HCT116 (cell line): ENCODE measurements at regions not wholly inside any gene's neighbourhood (a gene's known extent, or its start where the extent isn't known, plus 50 kb on each side); places are given as distances from the start of the nearest gene placed in this dataset.

Experiments used
- ATAC-seq: fragments of 200-7000 bp; cut with Tn5 transposase; 2 replicates; pipeline ENCODE4 v1.9.1; 2020; ENCODE audit warnings: mild to moderate bottlenecking, moderate library complexity
- BruUV-seq: library from RNA; stranded (reverse); fragments of 400-500 nt; replicated peaks from 2 replicates; lab custom pipeline; 2021; lab: Mats Ljungman, UMichigan
- CTCF ChIA-PET: fragments of 300-600 bp; sonication (Branson Sonifier 250); formaldehyde crosslinking; loops from one replicate; lab custom pipeline; 2021; ENCODE audit warnings: antibody characterized with exemption; lab: Charles Lee
- POLR2A ChIA-PET: fragments of 300-600, 350-600 bp; sonication (Branson Sonifier 250); formaldehyde crosslinking; loops from one replicate; lab custom pipeline; 2021; ENCODE audit warnings: antibody characterized with exemption; lab: Charles Lee
- RAD21 ChIA-PET, 2 experiments: fragments of 300-600 bp; sonication (Branson Sonifier 250); formaldehyde crosslinking; loops; one replicate each; lab custom pipeline; 2023; ENCODE audit warnings: low total read pairs in 2 of 2; ENCODE audit not compliant: uncharacterized antibody in 2 of 2, unreplicated experiment in 2 of 2, low non-redundant PET in 1 of 2; lab: Charles Lee
- DNase-seq: peaks from one replicate; pipeline ENCODE4 v3.0.0-alpha.2; 2010; ENCODE audit warnings: low read depth, low spot score
- H2AFZ ChIP-seq: fragments of 200-600 bp; shearing (Covaris generic), sonication (generic); 2 replicates; pipeline ENCODE4 v1.6.1; 2017; ENCODE audit warnings: low read depth, mixed run types, mixed read lengths, antibody characterized with exemption, low read length; ENCODE audit not compliant: poor library complexity, severe bottlenecking
- H3K27ac ChIP-seq: 2 replicates; pipeline ENCODE4 v1.5.1; 2012; ENCODE audit warnings: low read depth, low read length
- H3K27me3 ChIP-seq: fragments of 200-600 bp; sonication (generic); 2 replicates; pipeline ENCODE4 v1.6.1; 2016; ENCODE audit warnings: mixed run types, low read length, mixed read lengths; ENCODE audit not compliant: insufficient read depth
- H3K36me3 ChIP-seq, 2 experiments: fragments of 200-500 bp in 1 of 2; fragments of 200-600 bp in 1 of 2; sonication (Bioruptor generic) in 1 of 2; sonication (generic) in 1 of 2; 2 replicates each; pipeline versions ENCODE4 v1.5.1 to v1.6.1; 2014 to 2016; ENCODE audit warnings: low read length in 2 of 2, inconsistent platforms in 1 of 2, mixed read lengths in 1 of 2, mixed run types in 1 of 2; ENCODE audit not compliant: insufficient read depth in 2 of 2, control insufficient read depth in 1 of 2
- H3K4me1 ChIP-seq, 2 experiments: fragments of 200-600 bp in 1 of 2; sonication (generic) in 1 of 2; 2 replicates each; pipeline versions ENCODE4 v1.5.1 to v1.6.1; 2012 to 2017; ENCODE audit warnings: low read length in 2 of 2, inconsistent platforms in 1 of 2, mild to moderate bottlenecking in 1 of 2, mixed read lengths in 1 of 2, mixed run types in 1 of 2, moderate library complexity in 1 of 2; ENCODE audit not compliant: insufficient read depth in 2 of 2, control insufficient read depth in 1 of 2
- H3K4me2 ChIP-seq: fragments of 200-600 bp; sonication (generic); 2 replicates; pipeline ENCODE4 v1.6.1; 2017; ENCODE audit warnings: mixed run types, low read length, mixed read lengths
- H3K4me3 ChIP-seq, 2 experiments: fragments of 200-600 bp in 1 of 2; sonication (generic) in 1 of 2; replicated peaks in 1 of 2; 2 replicates each; pipeline ENCODE4 v1.5.1; 2011 to 2016; ENCODE audit warnings: low read length in 2 of 2, control low read depth in 1 of 2, low read depth in 1 of 2, mild to moderate bottlenecking in 1 of 2, mixed read lengths in 1 of 2, mixed run types in 1 of 2
- H3K79me2 ChIP-seq: fragments of 200-600 bp; sonication (generic); 2 replicates; pipeline ENCODE4 v1.6.1; 2017; ENCODE audit warnings: mild to moderate bottlenecking, mixed run types, low read length, moderate library complexity, mixed read lengths; ENCODE audit not compliant: insufficient read depth
- H3K9ac ChIP-seq: fragments of 200-600 bp; sonication (generic); 2 replicates; pipeline ENCODE4 v1.6.1; 2016; ENCODE audit warnings: low read length, mixed read lengths
- H3K9me2 ChIP-seq: fragments of 200-600 bp; sonication (generic), shearing (Covaris generic); 2 replicates; pipeline ENCODE4 v1.6.1; 2017; ENCODE audit warnings: mixed run types, mild to moderate bottlenecking, moderate library complexity; ENCODE audit not compliant: insufficient read depth
- H3K9me3 ChIP-seq, 2 experiments: fragments of 200-500 bp in 1 of 2; fragments of 200-600 bp in 1 of 2; sonication (Bioruptor generic) in 1 of 2; sonication (generic) in 1 of 2; 2 replicates each; pipeline ENCODE4 v1.6.1; 2014 to 2017; ENCODE audit warnings: low read length in 2 of 2, mixed read lengths in 2 of 2, inconsistent platforms in 1 of 2, low read depth in 1 of 2, mild to moderate bottlenecking in 1 of 2, mixed run types in 1 of 2, moderate library complexity in 1 of 2; ENCODE audit not compliant: control insufficient read depth in 1 of 2, insufficient read depth in 1 of 2
- H4K20me1 ChIP-seq: fragments of 200-600 bp; sonication (generic), shearing (Covaris generic); 2 replicates; pipeline ENCODE4 v1.6.1; 2017; ENCODE audit warnings: mixed run types, mild to moderate bottlenecking, moderate library complexity; ENCODE audit not compliant: insufficient read depth
- CEBPB ChIP-seq: IDR thresholded peaks from 2 replicates; pipeline ENCODE4 v1.6.1; 2012; ENCODE audit warnings: low read depth
- ELF1 ChIP-seq: IDR thresholded peaks from 2 replicates; pipeline ENCODE4 v1.6.1; 2012; ENCODE audit warnings: low read depth, borderline replicate concordance
- EZH2 ChIP-seq: fragments of 200-600 bp; sonication (generic); IDR thresholded peaks from 2 replicates; pipeline ENCODE4 v1.6.1; 2017; ENCODE audit warnings: antibody characterized with exemption, mixed run types
- EZH2phosphoT487 ChIP-seq: fragments of 200-600 bp; IDR thresholded peaks from 2 replicates; pipeline ENCODE4 v1.6.1; 2018; ENCODE audit warnings: antibody characterized with exemption, borderline replicate concordance
- FOSL1 ChIP-seq: IDR thresholded peaks from 2 replicates; pipeline ENCODE4 v1.6.1; 2012; ENCODE audit warnings: low read depth
- JUND ChIP-seq: IDR thresholded peaks from 2 replicates; pipeline ENCODE4 v1.6.1; 2012
- POLR2A ChIP-seq: IDR thresholded peaks from 2 replicates; pipeline ENCODE4 v1.7.0; 2011; ENCODE audit warnings: borderline replicate concordance; ENCODE audit not compliant: insufficient read depth, insufficient read length; ENCODE audit errors: extremely low read depth
- POLR2AphosphoS5 ChIP-seq: IDR thresholded peaks from 2 replicates; pipeline ENCODE4 v1.6.1; 2011; ENCODE audit warnings: mild to moderate bottlenecking, low read depth, low read length, moderate library complexity
- SP1 ChIP-seq: IDR thresholded peaks from 2 replicates; pipeline ENCODE4 v1.6.1; 2012; ENCODE audit warnings: low read depth
- SRF ChIP-seq: IDR thresholded peaks from 2 replicates; pipeline ENCODE4 v1.6.1; 2012; ENCODE audit warnings: low read depth
- TCF7L2 ChIP-seq: IDR thresholded peaks from 2 replicates; pipeline ENCODE4 v1.7.0; 2011; ENCODE audit warnings: borderline replicate concordance, inconsistent platforms; ENCODE audit not compliant: insufficient read depth, insufficient read length; ENCODE audit errors: extremely low read depth
- ZNF274 ChIP-seq: fragments of 200-500 bp; sonication (Bioruptor generic); IDR thresholded peaks from 2 replicates; pipeline ENCODE4 v1.6.1; 2014; ENCODE audit warnings: mild to moderate bottlenecking, low read depth, low read length, inconsistent platforms
- intact Hi-C: fragments of 100-400 bp; cut with micrococcal nuclease; formaldehyde crosslinking; loops from 2 replicates; pipeline ENCODE4 v1.10.0; 2022
- TF ChIP-seq, protein P1 (sequence below): IDR thresholded peaks from 2 replicates; pipeline ENCODE4 v1.6.1; 2012; ENCODE audit warnings: low read depth
- TF ChIP-seq, protein P2 (sequence below): IDR thresholded peaks from 2 replicates; pipeline ENCODE4 v1.6.1; 2012
- TF ChIP-seq, protein P3 (sequence below): IDR thresholded peaks from 2 replicates; pipeline ENCODE4 v1.6.1; 2011; ENCODE audit warnings: mild to moderate bottlenecking, low read length, moderate library complexity; ENCODE audit not compliant: insufficient replicate concordance; ENCODE audit errors: extremely low read depth
- TF ChIP-seq, protein P4 (sequence below): IDR thresholded peaks from 2 replicates; pipeline ENCODE4 v1.6.1; 2012

DNA sequence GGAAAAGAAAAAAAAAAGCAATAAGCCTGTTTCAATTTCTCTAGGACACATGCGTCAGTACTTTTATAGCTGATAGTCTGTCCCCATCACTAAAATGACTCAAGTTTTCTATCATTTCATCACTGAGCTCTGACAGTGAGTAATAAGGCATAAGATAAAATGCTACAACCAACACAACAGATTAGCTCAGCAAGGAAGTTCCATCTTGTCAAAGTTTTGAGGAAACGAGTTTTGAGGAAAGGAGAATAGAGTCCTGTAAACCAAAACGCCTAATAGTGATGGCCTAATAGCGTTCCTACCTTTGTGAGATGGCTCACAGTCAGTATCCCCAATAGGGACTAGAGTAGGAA is 145.1 kb downstream of the LACC1 start:
- TF ChIP-seq, protein P1, sequence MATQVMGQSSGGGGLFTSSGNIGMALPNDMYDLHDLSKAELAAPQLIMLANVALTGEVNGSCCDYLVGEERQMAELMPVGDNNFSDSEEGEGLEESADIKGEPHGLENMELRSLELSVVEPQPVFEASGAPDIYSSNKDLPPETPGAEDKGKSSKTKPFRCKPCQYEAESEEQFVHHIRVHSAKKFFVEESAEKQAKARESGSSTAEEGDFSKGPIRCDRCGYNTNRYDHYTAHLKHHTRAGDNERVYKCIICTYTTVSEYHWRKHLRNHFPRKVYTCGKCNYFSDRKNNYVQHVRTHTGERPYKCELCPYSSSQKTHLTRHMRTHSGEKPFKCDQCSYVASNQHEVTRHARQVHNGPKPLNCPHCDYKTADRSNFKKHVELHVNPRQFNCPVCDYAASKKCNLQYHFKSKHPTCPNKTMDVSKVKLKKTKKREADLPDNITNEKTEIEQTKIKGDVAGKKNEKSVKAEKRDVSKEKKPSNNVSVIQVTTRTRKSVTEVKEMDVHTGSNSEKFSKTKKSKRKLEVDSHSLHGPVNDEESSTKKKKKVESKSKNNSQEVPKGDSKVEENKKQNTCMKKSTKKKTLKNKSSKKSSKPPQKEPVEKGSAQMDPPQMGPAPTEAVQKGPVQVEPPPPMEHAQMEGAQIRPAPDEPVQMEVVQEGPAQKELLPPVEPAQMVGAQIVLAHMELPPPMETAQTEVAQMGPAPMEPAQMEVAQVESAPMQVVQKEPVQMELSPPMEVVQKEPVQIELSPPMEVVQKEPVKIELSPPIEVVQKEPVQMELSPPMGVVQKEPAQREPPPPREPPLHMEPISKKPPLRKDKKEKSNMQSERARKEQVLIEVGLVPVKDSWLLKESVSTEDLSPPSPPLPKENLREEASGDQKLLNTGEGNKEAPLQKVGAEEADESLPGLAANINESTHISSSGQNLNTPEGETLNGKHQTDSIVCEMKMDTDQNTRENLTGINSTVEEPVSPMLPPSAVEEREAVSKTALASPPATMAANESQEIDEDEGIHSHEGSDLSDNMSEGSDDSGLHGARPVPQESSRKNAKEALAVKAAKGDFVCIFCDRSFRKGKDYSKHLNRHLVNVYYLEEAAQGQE = no peak
- TF ChIP-seq EZH2phosphoT487 (no peak), JUND (no peak), SRF (no peak), TCF7L2 (no peak), SP1 (no peak), POLR2AphosphoS5 (no peak), POLR2A (no peak), ELF1 (no peak), EZH2 (no peak), FOSL1 (no peak), CEBPB (no peak), ZNF274 (no peak)
- TF ChIP-seq, protein P2, sequence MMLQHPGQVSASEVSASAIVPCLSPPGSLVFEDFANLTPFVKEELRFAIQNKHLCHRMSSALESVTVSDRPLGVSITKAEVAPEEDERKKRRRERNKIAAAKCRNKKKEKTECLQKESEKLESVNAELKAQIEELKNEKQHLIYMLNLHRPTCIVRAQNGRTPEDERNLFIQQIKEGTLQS = no peak
- TF ChIP-seq, protein P3, sequence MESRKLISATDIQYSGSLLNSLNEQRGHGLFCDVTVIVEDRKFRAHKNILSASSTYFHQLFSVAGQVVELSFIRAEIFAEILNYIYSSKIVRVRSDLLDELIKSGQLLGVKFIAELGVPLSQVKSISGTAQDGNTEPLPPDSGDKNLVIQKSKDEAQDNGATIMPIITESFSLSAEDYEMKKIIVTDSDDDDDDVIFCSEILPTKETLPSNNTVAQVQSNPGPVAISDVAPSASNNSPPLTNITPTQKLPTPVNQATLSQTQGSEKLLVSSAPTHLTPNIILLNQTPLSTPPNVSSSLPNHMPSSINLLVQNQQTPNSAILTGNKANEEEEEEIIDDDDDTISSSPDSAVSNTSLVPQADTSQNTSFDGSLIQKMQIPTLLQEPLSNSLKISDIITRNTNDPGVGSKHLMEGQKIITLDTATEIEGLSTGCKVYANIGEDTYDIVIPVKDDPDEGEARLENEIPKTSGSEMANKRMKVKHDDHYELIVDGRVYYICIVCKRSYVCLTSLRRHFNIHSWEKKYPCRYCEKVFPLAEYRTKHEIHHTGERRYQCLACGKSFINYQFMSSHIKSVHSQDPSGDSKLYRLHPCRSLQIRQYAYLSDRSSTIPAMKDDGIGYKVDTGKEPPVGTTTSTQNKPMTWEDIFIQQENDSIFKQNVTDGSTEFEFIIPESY = no peak
- TF ChIP-seq, protein P4, sequence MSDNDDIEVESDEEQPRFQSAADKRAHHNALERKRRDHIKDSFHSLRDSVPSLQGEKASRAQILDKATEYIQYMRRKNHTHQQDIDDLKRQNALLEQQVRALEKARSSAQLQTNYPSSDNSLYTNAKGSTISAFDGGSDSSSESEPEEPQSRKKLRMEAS = no peak
- Histone ChIP-seq H3K4me3 (no peak overlapping the region), H3K9ac (no peak overlapping the region), H3K9me2 (no peaks in the 10 kb centered on the region), H3K79me2 (no peaks in the 10 kb centered on the region), H3K27me3 (no peaks in the 10 kb centered on the region), H4K20me1 (no peaks in the 10 kb centered on the region), H2AFZ (no peak overlapping the region), H3K4me1 (no peaks in the 10 kb centered on the region), H3K36me3 (no peaks in the 10 kb centered on the region), H3K4me2 (no peak overlapping the region), H3K9me3 (no peaks in the 10 kb centered on the region), H3K27ac (no peak overlapping the region)
- ATAC-seq = no peak
- CTCF ChIA-PET = no interaction called here
- no TSS peak for BruUV-seq
- DNase-seq = no peak
- RAD21 ChIA-PET = no interaction called here
- POLR2A ChIA-PET = no interaction called here
- intact Hi-C loops = no loop called here
